ENCODE measurements at regions not wholly inside any gene's neighbourhood (a gene's known extent, or its start where the extent isn't known, plus 50 kb on each side); places are given as distances from the start of the nearest gene placed in this dataset.

- peak overlapping the region; percentile 18 to 38 (median 29) for H3K4me3 ChIP-seq
- ATAC-seq = peak in 1 of 2 donors; percentile 37
- in situ Hi-C loops (cut with MboI; ENCODE audit: low sequenced_read_pairs in 4 of 4) = no loop called here
- H3K27ac ChIP-seq = peak overlapping the region in 3 of 4 donors; percentile 37 to 79 (median 47)
- peaks cover 34 to 46% of the 10 kb centered on the region in 2 donors for H3K4me1 ChIP-seq
- no peaks in the 10 kb centered on the region for H3K36me3 ChIP-seq
- TF ChIP-seq POLR2A (IDR thresholded peaks at IDR 0.05) = no peak
- no peak for TF ChIP-seq CTCF (IDR thresholded peaks at IDR 0.05 in 4 of 5, conservative IDR thresholded peaks at IDR 0.05 in 1 of 5)
- no peaks in the 10 kb centered on the region for H3K27me3 ChIP-seq
- peak; percentile 43 to 73 for DNase-seq
- H3K9me3 ChIP-seq = no peaks in the 10 kb centered on the region
- intact Hi-C loops (cut with DNase I; ENCODE audit: low total_unique reads) = no loop called here
Measured at GRCh38 chr3:197356275-197356674, 57.9 kb upstream of the DLG1 start.

GRCh38 chr3:197355713-197356112 is 57.3 kb upstream of the DLG1 start:
- no peak for DNase-seq
- no peak for ATAC-seq
- no peaks in the 10 kb centered on the region for H3K9me3 ChIP-seq
- peaks cover 34 to 46% of the 10 kb centered on the region in 2 donors for H3K4me1 ChIP-seq
- TF ChIP-seq CTCF (IDR thresholded peaks at IDR 0.05 in 4 of 5, conservative IDR thresholded peaks at IDR 0.05 in 1 of 5) = no peak
- in situ Hi-C loops (cut with MboI; ENCODE audit: low sequenced_read_pairs in 4 of 4) = no loop called here
- intact Hi-C loops (cut with DNase I; ENCODE audit: low total_unique reads) = loop anchor here (2.0 kb wide), 1 partner anchor 57 kb away; the partner anchor contains the start of gene DLG1
- peak overlapping the region in 2 of 4 donors; percentile 25 to 38 for H3K4me3 ChIP-seq
- no peaks in the 10 kb centered on the region for H3K27me3 ChIP-seq
- H3K27ac ChIP-seq = peak overlapping the region in 3 of 4 donors; percentile 37 to 83 (median 79)
- no peaks in the 10 kb centered on the region for H3K36me3 ChIP-seq

- in situ Hi-C loops (cut with MboI; ENCODE audit: low sequenced_read_pairs in 4 of 4) = no loop called here
- H3K27me3 ChIP-seq = no peaks in the 10 kb centered on the region
- no peaks in the 10 kb centered on the region for H3K36me3 ChIP-seq
- no peaks in the 10 kb centered on the region for H3K9me3 ChIP-seq
- DNase-seq (peak; percentile 56 to 72), ATAC-seq (peak; percentile 49 to 63)
- H3K4me1 ChIP-seq = peaks cover 34 to 46% of the 10 kb centered on the region in 2 donors
- TF ChIP-seq POLR2A (IDR thresholded peaks at IDR 0.05) (peak; percentile 23 to 49), CTCF (IDR thresholded peaks at IDR 0.05 in 4 of 5, conservative IDR thresholded peaks at IDR 0.05 in 1 of 5) (no peak)
- peak overlapping the region; percentile 33 to 43 (median 38) for H3K4me3 ChIP-seq
- peak overlapping the region; percentile 73 to 83 (median 80) for H3K27ac ChIP-seq
- intact Hi-C loops (cut with DNase I; ENCODE audit: low total_unique reads) = loop anchor here (2.0 kb wide), 1 partner anchor 56 kb away; the partner anchor contains the start of gene DLG1
Measured at GRCh38 chr3:197354568-197355001, 56.2 kb upstream of the DLG1 start.

- Histone ChIP-seq H3K27me3 (no peaks in the 10 kb centered on the region), H3K4me1 (peaks cover 34 to 46% of the 10 kb centered on the region in 2 donors), H3K36me3 (no peaks in the 10 kb centered on the region), H3K4me3 (peak overlapping the region; percentile 33 to 43 (median 38)), H3K27ac (peak overlapping the region; percentile 73 to 83 (median 80)), H3K9me3 (no peaks in the 10 kb centered on the region)
- in situ Hi-C loops (cut with MboI; ENCODE audit: low sequenced_read_pairs in 4 of 4) = no loop called here
- TF ChIP-seq POLR2A (IDR thresholded peaks at IDR 0.05) (no peak), CTCF (IDR thresholded peaks at IDR 0.05 in 4 of 5, conservative IDR thresholded peaks at IDR 0.05 in 1 of 5) (no peak)
- DNase-seq = peak in 1 of 2 donors; percentile 33
- intact Hi-C loops (cut with DNase I; ENCODE audit: low total_unique reads) = loop anchor here (2.0 kb wide), 3 partner anchors 25 to 55 kb away; partner anchors contain the start of gene DLG1
- ATAC-seq = peak in 1 of 2 donors; percentile 7
Measured at GRCh38 chr3:197353867-197354567, 55.6 kb upstream of the DLG1 start.

All from gastrocnemius medialis (tissue), 4 donors.